HG03159 (cell line): ENCODE measurements at regions not wholly inside any gene's neighbourhood (a gene's known extent, or its start where the extent isn't known, plus 50 kb on each side); places are given as distances from the start of the nearest gene placed in this dataset.

Experiments
- ATAC-seq: cut with Tn5 transposase; IDR thresholded peaks from one replicate; pipeline ENCODE4 v1.9.1; 2021; ENCODE audit warnings: mild to moderate bottlenecking, moderate library complexity; ENCODE audit not compliant: unreplicated experiment

DNA sequence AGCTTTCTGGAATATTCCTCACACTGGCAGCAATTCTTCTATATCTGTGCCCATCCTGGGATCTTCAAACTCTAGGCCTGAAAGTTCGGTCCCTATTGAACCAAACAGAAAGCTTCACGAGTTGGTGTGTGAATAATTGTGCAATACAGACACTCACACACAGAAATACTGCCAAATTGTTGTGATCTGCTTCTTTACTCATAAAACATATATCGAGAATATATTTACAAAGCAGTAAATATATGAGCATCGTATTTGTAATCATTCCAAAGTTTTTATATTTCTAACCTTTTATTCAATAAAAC, 56.6 kb upstream of the BEX4 start:
- peak; percentile 11 for ATAC-seq

DNA sequence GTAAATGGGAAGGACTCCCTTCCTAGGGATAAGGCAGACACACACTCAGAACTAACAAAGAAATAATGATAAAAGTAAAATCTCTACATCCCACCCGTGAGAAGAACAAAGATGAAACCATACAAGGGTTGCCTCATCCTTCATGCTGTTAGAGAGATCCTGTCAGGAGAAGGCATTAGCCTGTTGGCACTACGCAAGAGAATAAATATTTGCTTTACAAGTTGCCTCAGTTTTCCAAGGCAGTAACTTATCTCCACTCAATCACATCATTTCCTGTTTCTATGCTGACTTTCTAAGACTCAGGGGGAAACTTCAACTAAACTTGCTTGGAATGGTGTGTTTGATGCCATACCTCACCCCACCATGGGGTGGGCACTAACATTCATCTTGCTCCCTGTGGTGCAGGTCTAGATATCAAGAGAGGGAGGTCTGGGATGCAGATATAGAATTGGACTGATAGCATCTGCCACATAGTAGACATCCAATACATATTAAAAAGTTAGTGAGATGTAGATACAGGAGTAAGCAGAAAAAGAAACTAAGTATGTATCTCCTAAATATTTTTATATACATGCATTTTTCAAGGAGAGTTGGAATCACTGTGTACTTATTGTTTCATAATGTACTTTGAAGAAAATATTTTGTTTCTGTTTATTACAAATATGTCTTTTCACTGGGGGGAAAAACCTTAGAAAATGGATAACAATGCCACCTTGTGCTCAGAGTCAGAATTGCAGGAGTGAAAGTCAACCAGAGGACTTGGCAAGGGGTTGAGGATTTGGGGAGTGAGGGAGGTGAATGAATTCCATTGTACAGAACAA, 57.2 kb upstream of the BEX4 start:
- peak; percentile 72 for ATAC-seq

DNA sequence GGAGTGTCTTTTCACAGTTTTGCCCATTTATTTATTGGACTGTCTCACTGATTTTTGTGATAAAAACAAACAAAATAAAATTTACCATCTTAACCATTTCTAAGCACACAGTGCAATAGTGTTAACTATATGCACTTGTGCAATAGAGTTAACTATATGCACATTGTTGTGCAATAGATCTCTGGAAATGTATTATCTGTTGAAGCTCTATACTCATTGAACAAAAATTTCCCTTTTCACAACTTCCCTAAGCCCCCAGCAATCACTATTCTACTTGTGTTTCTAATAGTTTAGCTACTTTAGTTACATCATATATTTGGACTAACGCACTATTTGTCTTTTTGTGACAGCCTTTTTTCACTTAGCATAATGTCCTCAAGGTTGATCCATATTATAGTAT, 59.7 kb upstream of the BEX4 start:
- ATAC-seq, result no peak

DNA sequence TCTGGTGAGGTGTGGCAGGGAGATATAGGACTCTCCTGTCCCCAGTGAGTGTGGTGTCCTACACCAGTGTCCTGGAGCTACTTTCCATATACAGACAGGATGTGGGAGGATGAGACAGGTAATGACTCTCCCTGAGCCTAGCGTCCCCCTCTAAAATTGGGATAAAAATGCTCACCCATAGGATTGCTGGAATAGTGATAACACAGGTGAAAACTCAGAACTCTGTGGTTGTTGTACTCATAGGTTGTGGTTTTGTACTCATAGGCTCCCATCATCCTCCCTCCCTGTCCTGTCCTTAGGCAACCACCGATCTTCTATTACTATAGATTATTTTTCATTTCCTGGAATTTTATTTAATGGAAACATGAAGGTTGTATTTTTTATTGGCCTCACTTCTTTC, 60.7 kb upstream of the NXF3 start:
- ATAC-seq, result no peak

DNA sequence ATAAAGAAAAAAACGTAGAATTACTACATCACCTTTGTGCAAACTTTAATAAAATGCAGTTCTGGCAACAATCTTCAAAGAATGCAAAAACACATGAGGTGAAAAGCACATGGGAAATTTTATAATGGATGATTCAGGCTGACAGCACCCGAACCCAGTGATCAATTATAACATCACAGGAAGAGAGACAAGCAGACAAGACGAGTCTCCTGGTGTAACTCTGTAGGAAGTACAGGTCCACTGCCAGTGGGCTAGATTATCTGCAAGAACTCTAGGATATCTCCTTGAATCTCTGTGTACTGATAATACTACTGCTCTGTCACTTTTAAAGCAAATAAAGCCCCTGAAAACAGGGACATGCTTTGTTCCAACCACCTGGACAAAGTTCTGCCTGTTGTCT, 58.9 kb upstream of the NXF3 start:
- no peak for ATAC-seq

DNA sequence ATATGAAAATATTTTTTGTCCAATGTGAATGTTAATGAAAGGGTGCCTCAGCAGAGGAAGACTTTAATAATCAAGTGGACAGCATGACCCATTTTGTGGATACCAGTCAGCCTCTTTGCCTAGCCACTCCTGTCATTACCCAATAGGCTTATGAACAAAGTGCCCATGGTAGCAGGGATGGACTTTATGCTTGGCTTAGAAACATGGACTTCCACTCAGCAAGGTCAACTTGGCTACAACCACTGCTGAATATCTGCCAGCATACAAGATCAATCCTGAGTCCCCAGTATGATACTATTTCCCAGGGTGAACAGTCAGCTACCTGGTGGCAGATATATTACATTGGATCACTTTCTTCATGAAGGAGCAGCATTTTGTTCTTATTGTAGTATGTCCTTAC, 56.7 kb upstream of the NXF3 start:
- ATAC-seq, result no peak

DNA sequence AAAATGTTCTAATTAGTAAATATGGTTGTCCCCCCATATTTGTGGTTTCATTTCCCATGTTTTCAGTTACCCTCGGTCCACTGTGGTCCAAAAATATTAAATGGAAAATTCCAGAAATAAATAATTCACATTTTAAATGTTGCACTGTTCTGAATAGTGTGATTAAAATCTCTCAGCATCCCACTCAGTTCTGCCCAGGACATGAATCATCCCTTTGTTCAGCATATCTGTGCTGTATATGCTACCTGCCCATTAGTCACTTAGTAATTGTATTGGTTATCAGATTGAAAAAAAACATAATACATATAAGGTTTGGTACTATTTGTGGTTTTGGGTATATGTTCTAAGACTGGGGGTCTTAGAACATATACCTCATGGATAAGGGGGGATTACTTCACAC, 55.1 kb upstream of the NXF3 start:
- no peak for ATAC-seq
